IgD-negative memory B cell (primary cell): ENCODE measurements at regions not wholly inside any gene's neighbourhood (a gene's known extent, or its start where the extent isn't known, plus 50 kb on each side); places are given as distances from the start of the nearest gene placed in this dataset.

Experiments used
- H3K27ac Mint-ChIP-seq, 3 donors: one replicate each; pipeline ENCODE4 v1.8.0; 2020 to 2022; ENCODE audit warnings: mild to moderate bottlenecking in 3 of 3, mixed read lengths in 3 of 3, moderate library complexity in 1 of 3
- H3K27me3 Mint-ChIP-seq: one replicate; pipeline ENCODE4 v1.8.0; 2021; ENCODE audit warnings: mixed read lengths
- H3K36me3 Mint-ChIP-seq: one replicate; pipeline ENCODE4 v1.8.0; 2020; ENCODE audit warnings: mild to moderate bottlenecking, mixed read lengths
- H3K4me1 Mint-ChIP-seq, 3 donors: one replicate each; pipeline ENCODE4 v1.8.0; 2020 to 2022; ENCODE audit warnings: mixed read lengths in 3 of 3, mild to moderate bottlenecking in 1 of 3
- H3K4me3 Mint-ChIP-seq, 4 donors: one replicate each; pipeline ENCODE4 v1.8.0; 2020 to 2022; ENCODE audit warnings: mild to moderate bottlenecking in 4 of 4, mixed read lengths in 4 of 4, moderate library complexity in 3 of 4
- H3K9me3 Mint-ChIP-seq, 3 donors: one replicate each; pipeline ENCODE4 v1.8.0; 2020 to 2021; ENCODE audit warnings: mixed read lengths in 3 of 3, mild to moderate bottlenecking in 1 of 3

- Mint-ChIP-seq H3K27ac (no peak overlapping the region), H3K4me3 (no peak overlapping the region), H3K27me3 (no peaks in the 10 kb centered on the region), H3K36me3 (no peaks in the 10 kb centered on the region), H3K4me1 (no peaks in the 10 kb centered on the region), H3K9me3 (peaks cover 4 to 12% (median 5%) of the 10 kb centered on the region in 3 donors)
These were observed 101.0 kb upstream of the FLRT2 start for GRCh38 chr14:85428926-85429325.

- Mint-ChIP-seq H3K27me3 (no peaks in the 10 kb centered on the region), H3K4me1 (no peaks in the 10 kb centered on the region), H3K27ac (no peak overlapping the region), H3K9me3 (peaks cover 0 to 2% (median 2%) of the 10 kb centered on the region in 3 donors), H3K36me3 (no peaks in the 10 kb centered on the region), H3K4me3 (no peak overlapping the region)
These were observed 92.8 kb upstream of the FLRT2 start for GRCh38 chr14:85437148-85437547.

- Mint-ChIP-seq H3K4me1 (no peaks in the 10 kb centered on the region), H3K9me3 (peaks cover 0 to 3% (median under 1%) of the 10 kb centered on the region in 3 donors), H3K27ac (no peak overlapping the region)
These were observed 91.9 kb upstream of the FLRT2 start for GRCh38 chr14:85438001-85438400.

GRCh38 chr14:85438481-85438942 is 91.4 kb upstream of the FLRT2 start:
- Mint-ChIP-seq H3K9me3 (peaks cover 0 to 3% (median 0%) of the 10 kb centered on the region in 3 donors), H3K27ac (no peak overlapping the region), H3K27me3 (no peaks in the 10 kb centered on the region), H3K4me1 (no peaks in the 10 kb centered on the region), H3K4me3 (no peak overlapping the region), H3K36me3 (no peaks in the 10 kb centered on the region)

More at GRCh38 chr14:85438001-85438400, 91.9 kb upstream of the FLRT2 start:
- H3K4me3 Mint-ChIP-seq, result no peak overlapping the region
- no peaks in the 10 kb centered on the region for H3K36me3 Mint-ChIP-seq
- H3K27me3 Mint-ChIP-seq, result no peaks in the 10 kb centered on the region

GRCh38 chr14:85439696-85440328 is 90.1 kb upstream of the FLRT2 start:
- no peak overlapping the region for H3K27ac Mint-ChIP-seq
- peaks cover 0 to 7% (median 2%) of the 10 kb centered on the region in 3 donors for H3K9me3 Mint-ChIP-seq
- no peak overlapping the region for H3K4me3 Mint-ChIP-seq
- no peaks in the 10 kb centered on the region for H3K36me3 Mint-ChIP-seq
- no peaks in the 10 kb centered on the region for H3K4me1 Mint-ChIP-seq
- no peaks in the 10 kb centered on the region for H3K27me3 Mint-ChIP-seq

GRCh38 chr14:85441909-85442643 is 87.9 kb upstream of the FLRT2 start:
- H3K9me3 Mint-ChIP-seq, result peaks cover 0 to 7% (median 2%) of the 10 kb centered on the region in 3 donors
- H3K27me3 Mint-ChIP-seq, result no peaks in the 10 kb centered on the region
- no peaks in the 10 kb centered on the region for H3K4me1 Mint-ChIP-seq
- H3K36me3 Mint-ChIP-seq, result no peaks in the 10 kb centered on the region
- no peak overlapping the region for H3K4me3 Mint-ChIP-seq
- H3K27ac Mint-ChIP-seq, result no peak overlapping the region

GRCh38 chr14:85442996-85443395 is 86.9 kb upstream of the FLRT2 start:
- no peaks in the 10 kb centered on the region for H3K36me3 Mint-ChIP-seq
- H3K9me3 Mint-ChIP-seq, result peaks cover 0 to 8% (median 2%) of the 10 kb centered on the region in 3 donors
- H3K27ac Mint-ChIP-seq, result no peak overlapping the region
- H3K4me1 Mint-ChIP-seq, result no peaks in the 10 kb centered on the region
- no peak overlapping the region for H3K4me3 Mint-ChIP-seq
- H3K27me3 Mint-ChIP-seq, result no peaks in the 10 kb centered on the region

GRCh38 chr14:85444635-85445034 is 85.3 kb upstream of the FLRT2 start:
- H3K4me3 Mint-ChIP-seq, result no peak overlapping the region
- peaks cover 0 to 10% (median 2%) of the 10 kb centered on the region in 3 donors for H3K9me3 Mint-ChIP-seq
- H3K4me1 Mint-ChIP-seq, result no peaks in the 10 kb centered on the region
- no peaks in the 10 kb centered on the region for H3K36me3 Mint-ChIP-seq
- H3K27me3 Mint-ChIP-seq, result no peaks in the 10 kb centered on the region
- no peak overlapping the region for H3K27ac Mint-ChIP-seq

GRCh38 chr14:85445151-85445795 is 84.7 kb upstream of the FLRT2 start:
- H3K4me1 Mint-ChIP-seq, result no peaks in the 10 kb centered on the region
- peaks cover 0 to 10% (median 2%) of the 10 kb centered on the region in 3 donors for H3K9me3 Mint-ChIP-seq
- H3K4me3 Mint-ChIP-seq, result no peak overlapping the region
- no peaks in the 10 kb centered on the region for H3K27me3 Mint-ChIP-seq
- H3K27ac Mint-ChIP-seq, result no peak overlapping the region
- H3K36me3 Mint-ChIP-seq, result no peaks in the 10 kb centered on the region

- H3K9me3 Mint-ChIP-seq, result peaks cover 0 to 14% (median under 1%) of the 10 kb centered on the region in 3 donors
These were observed 82.1 kb upstream of the FLRT2 start for GRCh38 chr14:85447883-85448282.

GRCh38 chr14:85451421-85451820 is 78.5 kb upstream of the FLRT2 start:
- Mint-ChIP-seq H3K4me3 (no peak overlapping the region), H3K4me1 (no peaks in the 10 kb centered on the region), H3K36me3 (no peaks in the 10 kb centered on the region), H3K27ac (no peak overlapping the region), H3K9me3 (peaks cover 0 to 8% (median 3%) of the 10 kb centered on the region in 3 donors), H3K27me3 (no peaks in the 10 kb centered on the region)

More at GRCh38 chr14:85447883-85448282, 82.1 kb upstream of the FLRT2 start:
- Mint-ChIP-seq H3K27me3 (no peaks in the 10 kb centered on the region), H3K27ac (no peak overlapping the region), H3K4me1 (no peaks in the 10 kb centered on the region), H3K4me3 (no peak overlapping the region), H3K36me3 (no peaks in the 10 kb centered on the region)

- no peaks in the 10 kb centered on the region for H3K36me3 Mint-ChIP-seq
- H3K27me3 Mint-ChIP-seq, result no peaks in the 10 kb centered on the region
- peaks cover 1 to 5% (median 3%) of the 10 kb centered on the region in 3 donors for H3K9me3 Mint-ChIP-seq
- H3K4me3 Mint-ChIP-seq, result no peak overlapping the region
- H3K4me1 Mint-ChIP-seq, result no peaks in the 10 kb centered on the region
- H3K27ac Mint-ChIP-seq, result no peak overlapping the region
These were observed 76.3 kb upstream of the FLRT2 start for GRCh38 chr14:85453401-85454225.

GRCh38 chr14:85454226-85454813 is 75.6 kb upstream of the FLRT2 start:
- no peak overlapping the region for H3K4me3 Mint-ChIP-seq
- H3K9me3 Mint-ChIP-seq, result peaks cover 1 to 5% (median 3%) of the 10 kb centered on the region in 3 donors
- no peaks in the 10 kb centered on the region for H3K4me1 Mint-ChIP-seq
- H3K36me3 Mint-ChIP-seq, result no peaks in the 10 kb centered on the region
- H3K27me3 Mint-ChIP-seq, result no peaks in the 10 kb centered on the region
- H3K27ac Mint-ChIP-seq, result no peak overlapping the region

GRCh38 chr14:85459361-85460000 is 70.5 kb upstream of the FLRT2 start:
- H3K36me3 Mint-ChIP-seq, result peaks cover 2% of the 10 kb centered on the region
- H3K27ac Mint-ChIP-seq, result no peak overlapping the region
- no peaks in the 10 kb centered on the region for H3K4me1 Mint-ChIP-seq
- H3K9me3 Mint-ChIP-seq, result peaks cover 0 to 4% (median 0%) of the 10 kb centered on the region in 3 donors
- H3K27me3 Mint-ChIP-seq, result no peaks in the 10 kb centered on the region
- H3K4me3 Mint-ChIP-seq, result no peak overlapping the region
